ENCODE measurements at regions not wholly inside any gene's neighbourhood (a gene's known extent, or its start where the extent isn't known, plus 50 kb on each side); places are given as distances from the start of the nearest gene placed in this dataset.

GRCh38 chr2:22801970-22802369 lies 583.0 kb upstream of the KLHL29 start:
- TF ChIP-seq CTCF (IDR thresholded peaks at IDR 0.05): no peak
- TF ChIP-seq EZH2phosphoT487 (IDR thresholded peaks at IDR 0.05): no peak
